GM21381 (cell line): ENCODE measurements at regions not wholly inside any gene's neighbourhood (a gene's known extent, or its start where the extent isn't known, plus 50 kb on each side); places are given as distances from the start of the nearest gene placed in this dataset.

Experiments used
- ATAC-seq: cut with Tn5 transposase; IDR thresholded peaks from one replicate; pipeline ENCODE4 v1.9.1; 2021; ENCODE audit warnings: mild to moderate bottlenecking, moderate library complexity; ENCODE audit not compliant: unreplicated experiment

GRCh38 chr5:88144219-88145001 lies 124.2 kb downstream of the TMEM161B start:
- ATAC-seq = no peak

- no peak for ATAC-seq
These were observed 124.9 kb downstream of the TMEM161B start for GRCh38 chr5:88143693-88144218.

- no peak for ATAC-seq
These were observed 125.6 kb downstream of the TMEM161B start for GRCh38 chr5:88142886-88143692.

GRCh38 chr5:88142636-88142885 lies 126.1 kb downstream of the TMEM161B start:
- ATAC-seq = no peak

- peak; percentile 95 for ATAC-seq
These were observed 127.5 kb downstream of the TMEM161B start for GRCh38 chr5:88140856-88141752.

- ATAC-seq = no peak
These were observed 128.2 kb downstream of the TMEM161B start for GRCh38 chr5:88140396-88140855.

GRCh38 chr5:88130211-88130815 lies 138.3 kb downstream of the TMEM161B start:
- ATAC-seq = no peak

- ATAC-seq = no peak
These were observed 139.8 kb downstream of the TMEM161B start for GRCh38 chr5:88128813-88129212.

GRCh38 chr5:88119535-88120125 lies 149.0 kb downstream of the TMEM161B start:
- no peak for ATAC-seq

- ATAC-seq = no peak
These were observed 150.5 kb downstream of the TMEM161B start for GRCh38 chr5:88118179-88118578.

GRCh38 chr5:88117546-88117945 lies 151.1 kb downstream of the TMEM161B start:
- ATAC-seq = no peak

GRCh38 chr5:88116396-88116795 lies 152.2 kb downstream of the TMEM161B start:
- ATAC-seq = no peak

GRCh38 chr5:88115211-88115610 lies 153.4 kb downstream of the TMEM161B start:
- no peak for ATAC-seq

GRCh38 chr5:88113429-88113828 lies 155.2 kb downstream of the TMEM161B start:
- no peak for ATAC-seq

GRCh38 chr5:88109818-88110217 lies 158.8 kb downstream of the TMEM161B start:
- ATAC-seq = no peak

GRCh38 chr5:88108490-88109279 lies 160.0 kb downstream of the TMEM161B start:
- ATAC-seq = no peak

- ATAC-seq = no peak
These were observed 173.6 kb downstream of the TMEM161B start for GRCh38 chr5:88094906-88095496.

- ATAC-seq = no peak
These were observed 174.2 kb downstream of the TMEM161B start for GRCh38 chr5:88094403-88094802.

GRCh38 chr5:88093765-88094164 lies 174.9 kb downstream of the TMEM161B start:
- no peak for ATAC-seq
